Fibroblast of peridontal ligament (primary cell): ENCODE measurements at regions not wholly inside any gene's neighbourhood (a gene's known extent, or its start where the extent isn't known, plus 50 kb on each side); places are given as distances from the start of the nearest gene placed in this dataset.

Experiments used
- DNase-seq: peaks from one replicate; pipeline ENCODE4 v3.0.0-alpha.2; 2010; ENCODE audit errors: extremely low read depth

DNA sequence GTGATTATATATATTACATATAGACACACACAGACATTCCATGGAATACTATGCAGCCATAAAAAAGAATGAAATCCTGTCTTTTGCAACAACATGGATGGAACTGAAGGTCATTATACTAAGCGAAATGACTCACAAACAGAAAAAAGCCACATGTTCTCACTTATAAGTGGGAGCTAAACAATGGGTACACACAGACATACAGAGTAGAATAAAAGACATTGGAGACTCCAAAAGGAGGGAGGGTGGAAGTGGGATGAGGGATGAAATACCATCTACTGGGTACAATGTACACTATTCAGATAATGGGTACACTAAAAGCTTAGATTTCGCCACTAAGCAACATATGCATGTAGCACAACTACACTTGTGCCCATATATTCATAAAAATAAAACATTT, 170.0 kb upstream of the RGMB start:
- no peak for DNase-seq

DNA sequence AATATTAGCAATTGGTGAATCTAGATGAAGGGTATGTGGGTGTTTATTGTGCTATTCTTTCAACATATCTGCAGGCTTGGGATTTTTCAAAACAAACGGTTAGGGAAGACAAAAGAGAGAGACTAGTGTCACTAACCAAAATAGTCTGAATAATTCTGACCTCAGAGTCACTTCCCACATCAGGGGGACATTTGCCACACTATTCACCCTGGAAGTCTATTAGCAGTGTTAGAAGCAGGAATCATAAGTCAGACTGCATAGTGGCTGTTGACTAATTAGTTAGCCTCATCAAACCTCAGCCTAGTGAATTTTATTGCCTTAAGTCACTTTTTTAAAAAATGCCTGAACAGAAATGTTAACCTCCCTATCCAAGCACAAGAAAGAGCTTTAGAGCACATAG, 169.2 kb upstream of the RGMB start:
- DNase-seq = no peak

DNA sequence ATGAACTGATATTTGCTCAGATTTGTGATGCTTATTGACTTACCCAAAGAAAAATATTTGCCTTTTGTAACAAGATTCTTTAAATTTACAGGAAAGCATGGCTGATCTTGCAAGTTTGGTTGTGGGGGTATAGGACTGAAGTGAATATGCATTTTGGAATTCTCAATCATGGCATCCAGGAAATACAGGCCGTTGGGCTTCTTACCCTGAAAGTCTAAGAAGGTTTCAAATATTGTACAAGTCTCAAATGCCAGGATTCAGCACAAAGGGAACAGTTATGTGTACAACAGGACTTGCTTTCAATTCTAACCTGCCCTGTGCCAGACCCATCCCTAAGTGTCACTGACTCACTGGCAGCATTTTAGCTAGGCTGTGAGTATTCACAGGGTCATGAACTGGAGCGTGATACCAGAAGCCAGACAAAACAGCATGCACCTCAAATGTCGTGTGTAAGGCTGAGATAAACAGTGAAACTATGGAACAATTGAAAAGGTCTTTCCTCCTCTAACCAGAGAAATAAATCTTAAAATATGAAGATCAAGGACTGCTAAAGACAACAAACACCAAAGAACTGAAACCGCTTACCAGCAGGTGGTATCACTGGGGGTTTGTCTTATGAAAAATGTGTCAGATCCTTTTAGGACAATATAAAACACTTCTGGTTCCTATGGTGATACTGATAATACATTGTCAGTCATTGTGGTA, 168.6 kb upstream of the RGMB start:
- DNase-seq = no peak

DNA sequence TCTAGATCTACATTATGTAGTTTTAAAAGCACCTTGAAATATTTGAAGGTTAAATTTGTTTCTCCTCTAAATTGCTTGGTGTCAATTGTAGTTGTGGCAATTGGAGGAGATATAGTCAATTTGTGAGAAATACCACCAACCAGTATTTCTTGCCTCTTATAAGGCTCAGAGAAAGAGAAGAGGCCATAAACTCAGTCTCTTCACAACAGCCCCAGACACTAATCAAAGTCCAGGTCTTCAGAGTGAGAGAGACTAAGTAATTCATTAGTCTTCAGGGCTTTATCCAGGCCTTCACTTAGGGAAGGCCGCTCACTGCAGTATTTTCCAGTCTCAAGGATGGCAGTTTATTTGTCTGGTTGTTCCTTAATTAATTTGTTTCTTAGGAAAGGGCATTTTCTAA, 168.0 kb upstream of the RGMB start:
- no peak for DNase-seq

DNA sequence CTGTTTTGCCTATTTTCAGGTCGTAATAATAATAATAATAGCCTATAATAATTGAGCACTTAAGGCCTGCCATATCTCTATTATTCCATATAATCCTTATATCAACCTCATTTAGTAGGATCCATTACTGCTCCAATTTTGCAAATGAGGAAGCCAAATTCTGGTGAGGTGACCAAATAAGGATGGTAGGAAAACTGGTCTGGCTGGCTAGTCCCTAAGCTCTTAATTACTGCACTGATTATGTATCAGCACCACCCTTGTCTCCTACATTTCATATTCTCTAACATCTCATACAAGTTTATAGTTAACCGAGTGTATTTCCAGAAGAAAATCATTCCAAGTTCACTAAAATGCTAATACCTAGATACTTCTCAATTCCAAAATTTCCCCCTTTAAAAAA, 166.5 kb upstream of the RGMB start:
- DNase-seq = no peak

DNA sequence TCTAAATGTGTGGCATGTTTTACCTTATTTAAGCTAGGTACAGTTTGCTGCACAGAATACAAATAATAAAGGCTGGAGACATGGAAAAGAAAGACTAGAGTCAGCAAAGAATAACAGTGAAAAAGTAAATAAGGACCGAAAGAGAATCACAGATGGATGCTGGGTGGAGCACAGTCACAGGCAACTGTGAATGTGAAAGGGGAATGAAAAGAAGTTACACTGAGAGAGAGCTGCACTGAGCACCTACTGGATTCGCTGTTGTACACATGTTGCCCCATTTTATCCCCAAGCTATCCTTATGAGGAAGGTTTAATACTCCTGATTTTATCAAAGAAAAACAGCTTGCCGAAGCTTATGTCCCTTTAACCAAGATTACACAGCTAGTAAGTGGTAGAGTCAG, 165.4 kb upstream of the RGMB start:
- DNase-seq = no peak

DNA sequence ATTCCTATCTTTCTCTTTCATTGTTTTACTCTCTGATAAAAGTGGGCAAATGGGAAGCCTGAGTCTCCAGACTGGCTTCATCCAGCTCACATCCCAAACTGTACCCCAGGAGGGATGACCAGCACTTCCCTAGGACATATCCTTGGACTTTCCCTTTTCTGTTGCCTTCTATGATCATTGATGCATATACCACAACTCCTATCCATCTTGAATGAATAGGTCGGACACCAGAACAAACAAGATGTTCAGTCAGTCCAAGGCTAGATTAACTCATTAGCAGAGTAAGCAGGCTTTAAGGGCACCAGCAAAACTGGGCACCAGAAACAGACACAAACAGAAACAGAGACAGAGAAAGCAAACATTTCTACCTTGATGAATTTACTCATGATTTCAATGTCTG, 159.1 kb upstream of the RGMB start:
- no peak for DNase-seq

DNA sequence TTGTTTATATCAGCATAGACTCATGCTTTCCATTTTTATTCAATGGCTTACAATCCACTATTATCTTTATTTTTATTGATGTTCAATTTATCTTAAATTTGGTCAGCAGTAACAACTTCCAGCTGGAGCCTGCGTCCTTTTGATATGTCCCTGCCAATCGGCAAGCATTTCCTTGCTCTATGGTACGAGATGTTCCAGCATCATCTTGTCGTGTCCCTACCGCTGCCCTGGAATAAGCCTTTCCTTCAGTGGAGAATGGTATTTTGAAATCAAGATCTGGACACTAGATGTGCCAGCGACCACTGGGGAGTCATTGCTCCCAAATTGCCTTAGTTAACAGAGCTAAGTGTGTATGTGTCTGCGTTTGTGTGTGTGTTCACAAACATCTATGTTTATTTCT, 151.6 kb upstream of the RGMB start:
- DNase-seq = no peak

DNA sequence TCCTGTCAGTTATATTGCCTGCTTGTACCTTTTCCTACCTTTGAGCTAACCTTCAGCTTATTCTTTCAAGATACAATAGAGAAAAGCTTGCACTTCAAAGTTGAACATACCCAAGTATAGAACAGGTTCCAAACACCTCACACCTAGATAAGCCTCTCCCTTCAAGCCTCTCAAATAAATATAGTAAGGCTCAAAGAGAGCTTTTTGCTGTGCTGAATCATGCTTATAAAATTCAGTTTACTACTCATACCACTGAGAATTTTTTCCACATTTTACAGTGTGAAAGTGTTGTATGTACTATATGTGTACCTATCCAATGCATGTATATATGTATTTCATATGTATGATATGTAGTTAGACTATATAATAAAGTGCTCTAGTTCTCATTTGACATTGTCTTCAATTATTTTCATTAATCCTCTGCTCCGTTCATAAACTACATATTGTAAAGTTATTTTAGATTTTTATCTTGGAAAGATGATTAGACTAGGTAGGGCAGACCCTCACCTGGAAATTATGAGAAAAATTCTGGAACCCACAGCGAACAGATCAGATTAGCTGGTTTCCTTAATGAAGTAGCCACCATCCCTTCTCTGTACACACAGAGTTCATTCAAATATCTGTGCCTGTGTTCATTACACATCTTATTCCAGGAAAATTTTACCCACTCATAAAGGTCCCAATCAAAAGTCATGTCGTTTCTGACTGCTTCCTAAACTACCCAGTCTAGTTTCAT, 149.2 kb upstream of the RGMB start:
- no peak for DNase-seq

DNA sequence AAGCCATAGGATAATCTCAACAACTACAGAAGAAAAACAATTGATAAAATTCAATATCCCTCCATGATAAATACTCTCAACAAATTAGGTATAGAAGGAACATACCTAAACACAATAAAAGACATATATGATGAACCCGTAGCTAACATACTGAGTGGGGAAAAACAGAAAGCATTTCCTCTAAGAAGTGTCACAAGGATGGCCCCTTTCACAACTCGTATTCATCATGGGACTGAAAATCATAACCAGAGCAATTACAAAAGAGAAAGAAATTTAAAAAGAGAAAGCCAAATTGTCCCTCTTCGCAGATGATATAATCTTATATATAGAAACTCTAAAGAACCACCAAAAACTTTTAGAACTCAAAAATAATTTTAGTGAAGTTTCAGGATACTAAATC, 146.3 kb upstream of the RGMB start:
- DNase-seq = no peak

DNA sequence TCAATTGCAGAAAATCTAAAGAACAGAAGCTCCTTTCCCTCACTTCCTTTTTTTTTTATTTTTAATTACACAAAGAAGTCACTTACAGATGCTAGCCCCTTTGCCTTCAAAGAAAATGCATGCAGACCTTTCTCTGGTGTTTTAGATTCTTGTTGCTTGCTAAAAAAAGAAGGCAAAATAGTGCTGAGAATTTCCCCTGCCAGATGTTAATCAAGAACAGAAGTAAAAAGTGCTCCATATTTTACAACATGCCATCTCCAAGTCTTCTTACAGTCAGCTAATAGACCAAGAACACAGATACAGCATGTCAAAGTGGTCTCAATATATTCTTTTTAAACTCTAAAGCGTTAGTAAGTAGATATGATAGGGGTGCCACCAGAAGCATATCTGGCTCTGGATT, 142.8 kb upstream of the RGMB start:
- DNase-seq = peak; percentile 72

DNA sequence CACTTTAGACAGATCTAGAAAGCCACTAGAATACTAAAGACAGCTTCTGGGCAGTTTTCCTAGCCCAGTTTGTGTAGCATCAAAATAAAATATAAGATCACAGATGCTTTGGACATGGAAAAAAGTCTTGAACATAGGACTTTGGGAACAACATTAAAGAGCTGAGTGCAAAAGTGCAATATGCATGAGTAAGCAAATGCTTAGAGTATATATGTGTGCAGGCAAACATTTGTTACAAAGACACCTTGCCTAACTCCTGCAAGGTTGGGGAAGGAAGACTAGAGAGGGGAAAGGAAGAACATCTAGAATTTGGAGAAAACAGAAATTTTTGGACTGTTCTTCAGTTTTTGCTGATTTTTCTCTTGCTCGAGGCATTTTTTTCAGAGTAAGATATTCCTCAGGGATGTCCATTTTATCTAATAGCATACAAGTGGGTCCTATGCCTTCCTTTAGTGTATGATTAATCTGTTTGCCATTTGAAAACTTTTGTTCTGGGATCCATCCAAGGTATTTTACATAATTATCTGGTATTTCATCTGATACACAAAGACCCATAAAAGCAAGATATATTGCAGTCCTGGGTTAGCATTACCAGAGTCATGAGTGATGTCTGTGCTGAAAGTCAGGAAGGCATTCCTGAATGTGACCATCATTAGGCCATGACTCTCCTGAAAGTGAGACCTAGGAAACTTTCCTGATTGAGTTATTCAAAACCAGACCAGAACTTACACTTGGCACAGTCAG, 142.0 kb upstream of the RGMB start:
- peak; percentile 94 for DNase-seq

DNA sequence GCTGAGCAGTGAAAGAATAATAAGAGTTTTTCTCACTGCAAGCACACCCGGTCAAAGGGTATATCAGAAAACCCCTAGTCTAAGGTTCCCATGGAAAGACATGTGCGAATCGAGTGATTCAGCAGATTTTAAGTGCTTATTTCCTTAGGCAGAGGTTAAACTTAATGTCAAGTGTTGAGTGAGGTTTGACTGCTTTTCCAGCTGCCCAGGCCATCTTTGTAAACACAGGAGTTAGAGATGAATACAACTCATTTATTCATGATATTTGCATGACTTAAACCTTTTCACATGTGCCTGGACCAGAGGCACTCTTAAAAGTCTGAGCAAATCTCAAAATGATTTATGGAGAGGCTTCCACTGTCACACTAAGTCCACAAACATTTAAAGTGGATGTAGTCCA, 137.8 kb upstream of the RGMB start:
- DNase-seq = peak; percentile 68

DNA sequence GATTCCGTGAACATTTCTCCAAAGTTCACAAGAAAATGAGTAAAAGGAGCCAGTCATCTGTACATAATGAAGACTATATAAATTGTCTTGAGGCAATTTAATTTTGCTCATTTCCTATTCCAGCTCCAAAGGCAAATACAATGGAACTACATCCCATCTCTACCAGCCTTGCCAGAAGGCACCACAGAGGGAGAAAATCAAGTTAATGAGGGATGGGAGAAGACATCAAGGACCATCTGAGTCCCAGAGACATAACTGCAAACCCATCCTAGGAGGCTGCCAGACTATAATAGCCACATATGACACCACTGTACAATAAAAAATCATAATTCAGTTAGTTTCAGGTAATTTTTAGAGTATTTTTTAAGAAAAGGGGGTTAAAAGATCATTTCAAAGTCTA, 136.3 kb upstream of the RGMB start:
- DNase-seq = no peak

DNA sequence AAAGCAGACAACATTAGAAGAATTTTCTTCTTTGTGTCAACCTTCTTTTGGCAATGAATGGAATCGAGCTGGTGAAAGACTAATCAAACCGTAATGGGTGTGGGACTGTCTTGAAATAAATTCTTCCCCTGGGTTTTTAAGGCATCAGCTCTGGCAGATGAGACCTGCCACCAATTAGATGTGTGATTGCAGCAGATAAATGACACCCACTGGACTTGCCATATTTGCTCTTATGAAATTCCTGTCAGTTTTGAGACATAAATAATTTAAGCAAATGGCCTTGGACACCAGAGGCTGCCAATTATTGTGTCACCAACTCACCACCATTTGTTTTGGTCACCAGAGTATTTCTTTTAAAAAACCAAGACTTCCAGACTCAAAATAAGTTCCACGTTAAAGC, 135.9 kb upstream of the RGMB start:
- no peak for DNase-seq

DNA sequence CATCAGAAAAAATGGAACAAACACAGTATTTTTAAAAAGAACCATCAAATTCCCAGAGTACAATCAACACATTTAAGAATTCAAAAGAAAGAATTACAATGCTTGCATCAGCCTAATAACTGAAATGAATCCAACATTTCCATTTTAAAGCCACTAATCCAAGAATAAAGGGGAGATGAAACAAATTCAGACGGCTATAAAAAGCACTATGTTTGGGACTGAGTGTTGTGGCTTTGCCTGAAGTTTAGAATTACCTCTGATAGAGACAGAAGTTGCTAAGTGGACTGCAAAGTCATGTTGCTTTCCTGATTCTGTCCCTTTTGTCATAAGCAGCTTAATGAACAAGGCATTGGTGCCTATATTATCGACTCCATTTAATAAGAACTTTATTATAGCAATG, 135.4 kb upstream of the RGMB start:
- no peak for DNase-seq

DNA sequence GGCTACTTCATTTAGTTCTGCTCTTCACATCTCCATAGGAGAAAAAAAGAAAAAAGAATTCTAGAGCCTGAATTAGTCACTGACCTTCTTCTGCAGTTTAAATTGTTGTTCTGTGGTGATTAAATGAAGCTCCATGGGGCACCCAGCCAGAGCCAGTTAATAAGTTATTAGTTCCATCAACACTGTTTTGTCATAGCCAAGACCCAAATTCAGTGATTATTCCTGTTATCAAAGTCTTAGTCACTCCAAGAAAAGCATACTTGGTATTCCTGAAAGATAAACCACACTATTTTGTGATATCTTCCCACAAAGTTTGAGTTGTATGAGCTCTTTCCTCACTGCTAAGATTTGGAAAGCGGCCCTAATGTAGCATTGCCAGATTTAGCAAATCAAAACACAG, 134.8 kb upstream of the RGMB start:
- peak; percentile 40 for DNase-seq

DNA sequence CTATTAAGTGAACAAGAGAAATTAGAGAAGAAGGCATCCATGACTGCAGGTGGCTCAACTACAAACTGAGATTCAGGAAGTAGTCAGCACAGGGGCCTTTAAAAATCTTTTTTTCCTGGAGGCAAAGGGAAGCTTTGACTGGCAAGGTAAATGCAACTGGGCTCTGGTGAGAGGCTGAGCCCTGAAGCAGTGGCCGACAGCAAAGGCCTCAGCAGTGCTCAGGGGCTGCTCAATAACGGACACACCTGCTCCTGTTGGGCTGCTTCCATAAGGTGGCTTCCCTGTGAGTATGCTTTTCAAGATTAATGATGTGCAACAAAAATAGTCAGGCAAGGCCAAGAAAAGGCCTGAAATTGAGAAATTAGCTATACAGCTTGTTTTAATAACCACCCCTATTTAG, 134.2 kb upstream of the RGMB start:
- DNase-seq = no peak

DNA sequence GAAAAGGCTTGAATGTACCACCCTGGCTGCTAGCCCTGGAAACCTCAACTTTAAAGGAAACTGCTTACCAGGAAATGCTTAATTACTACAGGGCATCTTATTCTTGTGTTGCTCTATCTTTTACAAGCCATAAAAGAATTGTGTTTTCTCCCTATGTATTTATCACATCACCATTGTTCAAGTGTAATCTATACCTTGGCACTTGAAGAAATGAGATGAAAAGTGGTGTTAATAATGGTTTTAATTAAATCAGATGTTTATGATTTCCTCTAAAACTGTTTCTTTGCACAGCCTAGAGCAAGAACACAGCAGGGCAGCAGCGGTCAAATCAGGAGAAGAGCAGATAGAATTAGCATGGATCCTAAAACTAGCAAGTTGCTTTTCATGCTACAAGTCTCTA, 131.8 kb upstream of the RGMB start:
- DNase-seq = no peak

DNA sequence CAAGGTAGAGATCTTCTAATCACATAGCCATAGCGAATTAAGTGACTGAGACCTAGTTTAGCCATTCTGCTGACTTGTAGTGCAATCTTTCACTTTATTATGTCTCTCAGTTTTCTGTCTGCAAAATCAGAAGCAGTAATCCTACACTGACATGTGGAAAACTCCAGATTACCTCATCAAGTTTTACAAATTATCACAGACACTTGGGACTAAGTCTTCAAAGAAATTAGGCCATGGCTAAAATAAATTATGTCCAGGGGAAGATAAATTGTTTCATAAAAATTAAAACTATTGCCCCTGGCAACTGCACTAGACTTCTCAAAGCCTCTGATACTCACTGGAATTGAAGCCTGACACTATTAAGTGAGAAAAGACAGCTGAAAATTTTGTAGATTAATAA, 129.9 kb upstream of the RGMB start:
- DNase-seq = no peak

DNA sequence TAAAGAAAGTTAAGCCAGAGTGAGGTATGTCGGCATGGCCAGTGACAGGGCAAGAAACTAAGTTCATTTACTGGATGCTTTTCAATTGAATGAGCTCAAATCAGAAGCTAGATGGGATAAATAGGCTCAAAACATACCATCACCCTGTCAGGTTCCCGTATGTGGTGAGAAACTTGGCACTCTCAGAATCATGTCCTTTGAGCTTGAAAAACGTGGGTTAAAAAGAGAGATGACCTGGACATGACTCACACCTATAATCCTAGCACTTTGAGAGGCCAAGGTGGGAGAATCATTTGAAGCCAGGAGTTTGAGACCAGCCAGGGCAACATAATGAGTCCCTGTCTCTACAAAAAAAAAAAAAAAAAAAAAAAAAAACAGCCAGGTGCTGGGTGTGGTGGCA, 121.7 kb upstream of the RGMB start:
- DNase-seq = no peak

DNA sequence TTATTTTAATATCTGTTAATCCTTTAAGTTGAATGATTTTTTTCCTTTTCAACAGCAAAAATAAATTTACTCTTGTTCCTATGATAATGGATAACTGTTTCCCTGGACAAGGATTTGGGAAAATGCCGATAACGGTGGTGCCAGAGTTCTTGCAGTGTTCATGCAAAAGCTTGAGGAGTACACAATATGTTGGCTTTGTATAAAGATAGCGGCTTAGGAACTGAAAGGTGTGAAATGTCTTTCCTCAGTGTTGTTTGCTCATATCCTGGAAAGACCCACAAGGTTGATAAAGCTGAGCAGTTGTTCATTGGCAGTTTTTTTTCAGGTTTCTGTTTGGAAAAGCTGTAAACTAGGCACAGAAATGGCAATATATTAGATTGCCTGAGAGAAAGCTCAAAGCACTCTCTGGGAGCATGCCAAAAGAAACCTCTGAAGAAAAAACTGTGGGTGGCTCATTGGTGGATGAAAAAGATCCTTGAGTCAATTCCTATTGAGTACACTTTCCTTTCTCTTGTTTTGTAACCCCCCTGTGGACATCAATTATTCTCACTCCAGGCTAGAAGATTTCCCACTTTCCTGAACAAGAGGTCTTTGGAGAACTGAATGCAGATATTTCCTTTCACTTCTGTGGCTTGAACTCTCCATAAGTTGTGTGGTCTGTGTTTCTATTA, 117.2 kb upstream of the RGMB start:
- peak; percentile 52 for DNase-seq

DNA sequence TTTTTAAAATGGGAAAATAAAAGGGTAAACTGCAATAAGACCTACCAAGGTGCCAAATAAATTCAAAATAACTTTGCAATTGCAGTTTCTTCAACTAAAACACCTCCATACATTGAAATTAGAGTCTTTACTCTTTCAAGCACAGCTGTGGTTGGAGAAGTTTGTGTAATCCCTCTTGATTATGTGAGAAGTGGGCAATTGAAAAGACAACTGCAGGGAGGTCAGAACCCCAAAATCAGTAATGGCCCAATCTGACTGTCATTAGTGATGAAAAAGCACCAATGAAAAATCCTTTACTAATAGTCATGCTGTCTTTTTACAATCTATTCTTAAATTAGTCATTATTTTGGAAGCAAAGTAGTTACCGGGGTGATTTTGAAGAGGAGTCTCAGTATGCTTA, 116.7 kb upstream of the RGMB start:
- DNase-seq = no peak
